ENCODE measurements at regions not wholly inside any gene's neighbourhood (a gene's known extent, or its start where the extent isn't known, plus 50 kb on each side); places are given as distances from the start of the nearest gene placed in this dataset.

DNA sequence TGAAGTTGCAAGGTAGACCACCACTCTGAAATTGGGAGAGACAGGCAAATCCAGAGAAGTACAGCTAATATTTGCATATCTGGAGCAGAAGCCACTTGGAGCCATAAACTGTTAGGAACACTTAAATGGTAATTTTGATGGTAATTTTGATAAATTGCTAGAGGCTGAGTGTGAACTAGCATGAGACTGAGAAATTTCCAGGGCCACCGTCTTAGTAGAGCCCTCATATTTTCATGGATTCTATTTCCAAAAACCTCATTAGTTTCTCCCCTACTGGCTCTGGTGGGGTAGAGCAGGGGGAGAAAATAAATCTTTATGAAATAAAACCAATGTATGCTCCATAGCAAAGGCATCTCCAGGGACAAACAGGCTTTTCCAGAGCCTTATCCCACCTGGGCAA is 429.4 kb upstream of the DIPK2B start:
- no TSS peak for BruUV-seq (replicated peaks)
- TF ChIP-seq ZNF668 (CRISPR knock-in tag; IDR thresholded peaks at IDR 0.05), result no peak
- TF ChIP-seq EHMT2 (IDR thresholded peaks at IDR 0.05), result no peak
- TF ChIP-seq, protein P1, sequence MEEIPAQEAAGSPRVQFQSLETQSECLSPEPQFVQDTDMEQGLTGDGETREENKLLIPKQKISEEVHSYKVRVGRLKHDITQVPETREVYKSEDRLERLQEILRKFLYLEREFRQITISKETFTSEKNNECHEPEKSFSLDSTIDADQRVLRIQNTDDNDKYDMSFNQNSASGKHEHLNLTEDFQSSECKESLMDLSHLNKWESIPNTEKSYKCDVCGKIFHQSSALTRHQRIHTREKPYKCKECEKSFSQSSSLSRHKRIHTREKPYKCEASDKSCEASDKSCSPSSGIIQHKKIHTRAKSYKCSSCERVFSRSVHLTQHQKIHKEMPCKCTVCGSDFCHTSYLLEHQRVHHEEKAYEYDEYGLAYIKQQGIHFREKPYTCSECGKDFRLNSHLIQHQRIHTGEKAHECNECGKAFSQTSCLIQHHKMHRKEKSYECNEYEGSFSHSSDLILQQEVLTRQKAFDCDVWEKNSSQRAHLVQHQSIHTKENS (CRISPR knock-in tag; IDR thresholded peaks at IDR 0.05), result no peak
- no peak for TF ChIP-seq FOXJ2 (tag; IDR thresholded peaks at IDR 0.05)
- TF ChIP-seq, protein P2, sequence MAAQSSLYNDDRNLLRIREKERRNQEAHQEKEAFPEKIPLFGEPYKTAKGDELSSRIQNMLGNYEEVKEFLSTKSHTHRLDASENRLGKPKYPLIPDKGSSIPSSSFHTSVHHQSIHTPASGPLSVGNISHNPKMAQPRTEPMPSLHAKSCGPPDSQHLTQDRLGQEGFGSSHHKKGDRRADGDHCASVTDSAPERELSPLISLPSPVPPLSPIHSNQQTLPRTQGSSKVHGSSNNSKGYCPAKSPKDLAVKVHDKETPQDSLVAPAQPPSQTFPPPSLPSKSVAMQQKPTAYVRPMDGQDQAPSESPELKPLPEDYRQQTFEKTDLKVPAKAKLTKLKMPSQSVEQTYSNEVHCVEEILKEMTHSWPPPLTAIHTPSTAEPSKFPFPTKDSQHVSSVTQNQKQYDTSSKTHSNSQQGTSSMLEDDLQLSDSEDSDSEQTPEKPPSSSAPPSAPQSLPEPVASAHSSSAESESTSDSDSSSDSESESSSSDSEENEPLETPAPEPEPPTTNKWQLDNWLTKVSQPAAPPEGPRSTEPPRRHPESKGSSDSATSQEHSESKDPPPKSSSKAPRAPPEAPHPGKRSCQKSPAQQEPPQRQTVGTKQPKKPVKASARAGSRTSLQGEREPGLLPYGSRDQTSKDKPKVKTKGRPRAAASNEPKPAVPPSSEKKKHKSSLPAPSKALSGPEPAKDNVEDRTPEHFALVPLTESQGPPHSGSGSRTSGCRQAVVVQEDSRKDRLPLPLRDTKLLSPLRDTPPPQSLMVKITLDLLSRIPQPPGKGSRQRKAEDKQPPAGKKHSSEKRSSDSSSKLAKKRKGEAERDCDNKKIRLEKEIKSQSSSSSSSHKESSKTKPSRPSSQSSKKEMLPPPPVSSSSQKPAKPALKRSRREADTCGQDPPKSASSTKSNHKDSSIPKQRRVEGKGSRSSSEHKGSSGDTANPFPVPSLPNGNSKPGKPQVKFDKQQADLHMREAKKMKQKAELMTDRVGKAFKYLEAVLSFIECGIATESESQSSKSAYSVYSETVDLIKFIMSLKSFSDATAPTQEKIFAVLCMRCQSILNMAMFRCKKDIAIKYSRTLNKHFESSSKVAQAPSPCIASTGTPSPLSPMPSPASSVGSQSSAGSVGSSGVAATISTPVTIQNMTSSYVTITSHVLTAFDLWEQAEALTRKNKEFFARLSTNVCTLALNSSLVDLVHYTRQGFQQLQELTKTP (IDR thresholded peaks at IDR 0.05; ENCODE audit: low read depth in 1 of 2, partially characterized antibody in 2 of 2), result no peak
- TF ChIP-seq CHD4 (IDR thresholded peaks at IDR 0.05; ENCODE audit: insufficient read depth, insufficient replicate concordance, low read depth, low read length, poor library complexity, severe bottlenecking), result no peak
- TF ChIP-seq KDM4B (IDR thresholded peaks at IDR 0.05; ENCODE audit: borderline replicate concordance in 2 of 2, low read depth in 1 of 2), result no peak
- TF ChIP-seq COPS2 (conservative IDR thresholded peaks at IDR 0.05), result no peak
- TF ChIP-seq ELF2 (CRISPR knock-in tag; IDR thresholded peaks at IDR 0.05), result no peak
- no peak for TF ChIP-seq PHF8 (IDR thresholded peaks at IDR 0.05; ENCODE audit: borderline replicate concordance, low read length)
- TF ChIP-seq ZFP30 (CRISPR knock-in tag; IDR thresholded peaks at IDR 0.05; ENCODE audit: borderline replicate concordance), result no peak
- TF ChIP-seq ZNF143 (CRISPR knock-in tag; IDR thresholded peaks at IDR 0.05), result no peak
- no peak for TF ChIP-seq POLR3A (IDR thresholded peaks at IDR 0.05; ENCODE audit: borderline replicate concordance, extremely low read depth, insufficient read depth, insufficient read length)
- TF ChIP-seq MTA2 (IDR thresholded peaks at IDR 0.05; ENCODE audit: low read depth), result no peak
- TF ChIP-seq, protein P3, sequence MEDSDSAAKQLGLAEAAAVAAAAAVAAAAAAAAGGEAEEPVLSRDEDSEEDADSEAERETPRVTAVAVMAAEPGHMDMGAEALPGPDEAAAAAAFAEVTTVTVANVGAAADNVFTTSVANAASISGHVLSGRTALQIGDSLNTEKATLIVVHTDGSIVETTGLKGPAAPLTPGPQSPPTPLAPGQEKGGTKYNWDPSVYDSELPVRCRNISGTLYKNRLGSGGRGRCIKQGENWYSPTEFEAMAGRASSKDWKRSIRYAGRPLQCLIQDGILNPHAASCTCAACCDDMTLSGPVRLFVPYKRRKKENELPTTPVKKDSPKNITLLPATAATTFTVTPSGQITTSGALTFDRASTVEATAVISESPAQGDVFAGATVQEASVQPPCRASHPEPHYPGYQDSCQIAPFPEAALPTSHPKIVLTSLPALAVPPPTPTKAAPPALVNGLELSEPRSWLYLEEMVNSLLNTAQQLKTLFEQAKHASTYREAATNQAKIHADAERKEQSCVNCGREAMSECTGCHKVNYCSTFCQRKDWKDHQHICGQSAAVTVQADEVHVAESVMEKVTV (CRISPR knock-in tag; IDR thresholded peaks at IDR 0.05), result no peak
- TF ChIP-seq MAFF (IDR thresholded peaks at IDR 0.05; ENCODE audit: low read length), result no peak
- TF ChIP-seq RBM34 (IDR thresholded peaks at IDR 0.05; ENCODE audit: borderline replicate concordance, insufficient read depth, low read length), result no peak

More for the DNA sequence above, 429.4 kb upstream of the DIPK2B start:
- ATAC-seq (no peak), DNase-seq (ENCODE audit: extremely low read depth in 1 of 4, low spot score in 3 of 4) (no peak), FAIRE-seq (no peak)
- H3K79me2 ChIP-seq (ENCODE audit: control insufficient read depth, insufficient read depth, low read length), result no peaks in the 10 kb centered on the region
- H2AFZ ChIP-seq (ENCODE audit: low read depth, low read length), result no peak overlapping the region
- ChIA-PET POLR2A (no interaction called here), CTCF (ENCODE audit: low intra/inter-chr PET ratio) (no interaction called here)
- H3K9me3 ChIP-seq (replicated peaks; ENCODE audit: control insufficient read depth, insufficient read depth, low read depth, low read length), result no peaks in the 10 kb centered on the region
- 0% methylated on average over 1 of the region's 1 CpG for WGBS (ENCODE audit: insufficient coverage, low coverage, missing lambda C conversion rate)
- no peak overlapping the region for H3K9ac ChIP-seq (ENCODE audit: insufficient read depth in 1 of 2, low read depth in 2 of 2, low read length in 2 of 2)
- no peak overlapping the region for H3K27ac ChIP-seq (ENCODE audit: extremely low read depth, low read depth, low read length)
- H3K4me1 ChIP-seq (replicated peaks in 1 of 2; ENCODE audit: control insufficient read depth in 2 of 2, insufficient read depth in 2 of 2, low read length in 2 of 2), result no peaks in the 10 kb centered on the region
- H3K4me3 ChIP-seq, result no peak overlapping the region
- no peak overlapping the region for H3K4me2 ChIP-seq (ENCODE audit: insufficient read depth, low read length)
- H3K27me3 ChIP-seq (ENCODE audit: control insufficient read depth in 2 of 2, insufficient read depth in 2 of 2, low read length in 2 of 2), result no peaks in the 10 kb centered on the region
- no peaks in the 10 kb centered on the region for H4K20me1 ChIP-seq (replicated peaks; ENCODE audit: control insufficient read depth, insufficient read depth, low read length)
- in situ Hi-C loops (cut with MboI) (no loop called here), intact Hi-C loops (cut with micrococcal nuclease) (no loop called here)
- no peaks in the 10 kb centered on the region for H3K9me1 ChIP-seq (ENCODE audit: control insufficient read depth, insufficient read depth, low read length)
- no peaks in the 10 kb centered on the region for H3K36me3 ChIP-seq (ENCODE audit: control insufficient read depth, insufficient read depth, low read length)
